Upper lobe of left lung (tissue), 6 donors: ENCODE measurements at regions not wholly inside any gene's neighbourhood (a gene's known extent, or its start where the extent isn't known, plus 50 kb on each side); places are given as distances from the start of the nearest gene placed in this dataset.
A peak's percentile ranks its signal among the peaks of the same experiment; 100 is the strongest.

Source experiments
- ATAC-seq, 2 donors: fragments of 200-7000 bp; cut with Tn5 transposase; one replicate each; pipeline ENCODE4 v1.9.1; 2022; ENCODE audit warnings: mild to moderate bottlenecking in 2 of 2, moderate library complexity in 2 of 2; ENCODE audit not compliant: low FRiP score in 2 of 2
- DNase-seq, 2 donors: peaks; one replicate each; pipeline ENCODE4 v3.0.0-alpha.2; 2019 to 2020
- H3K27ac ChIP-seq, 4 donors: fragments of 200-600 bp; sonication (generic); one replicate each; pipeline ENCODE4 v1.5.1; 2016 to 2019
- H3K27me3 ChIP-seq, 4 donors: fragments of 200-600 bp; sonication (generic); one replicate each; pipeline ENCODE4 v1.5.1; 2017 to 2019
- H3K36me3 ChIP-seq, 4 donors: fragments of 200-600 bp; sonication (generic); one replicate each; pipeline ENCODE4 v1.5.1; 2016 to 2019
- H3K4me1 ChIP-seq, 4 donors: fragments of 200-600 bp; sonication (generic); one replicate each; pipeline ENCODE4 v1.5.1; 2018 to 2019
- H3K4me3 ChIP-seq, 4 donors: fragments of 200-600 bp; sonication (generic); one replicate each; pipeline ENCODE4 v1.5.1; 2017 to 2019; ENCODE audit warnings: mild to moderate bottlenecking in 2 of 4, moderate library complexity in 1 of 4
- H3K9me3 ChIP-seq, 4 donors: fragments of 200-600 bp; sonication (generic); one replicate each; pipeline ENCODE4 v1.5.1; 2018 to 2019
- CTCF ChIP-seq, 6 experiments: fragments of 450-650 bp in 4 of 6; fragments of 200-600 bp in 2 of 6; sonication (generic) in 2 of 6; IDR thresholded peaks; one replicate each; pipeline ENCODE4 v1.5.1; 2016 to 2019; ENCODE audit warnings: antibody characterized with exemption in 6 of 6
- EP300 ChIP-seq, 4 donors: sonication (generic); formaldehyde crosslinking; IDR thresholded peaks; one replicate each; pipeline ENCODE4 v1.5.1; 2017; ENCODE audit warnings: antibody characterized with exemption in 4 of 4, control low read depth in 2 of 4
- POLR2A ChIP-seq, 4 donors: fragments of 450-650 bp; IDR thresholded peaks; one replicate each; pipeline ENCODE4 v1.5.1; 2016 to 2017; ENCODE audit warnings: antibody characterized with exemption in 4 of 4, mild to moderate bottlenecking in 2 of 4
- POLR2AphosphoS5 ChIP-seq, 2 donors: sonication (generic); formaldehyde crosslinking; IDR thresholded peaks; one replicate each; pipeline ENCODE4 v1.5.1; 2017; ENCODE audit warnings: antibody characterized with exemption in 2 of 2
- WGBS, 2 donors: methylation state at CpG; one replicate each; pipeline ENCODE4 v1.1.5; 2017 to 2018; 5-methylcytosine and 5-hydroxymethylcytosine counted together
- donor health status: DM: no; HTN: no; CAD: no; lungs with moderate emphysema.
- donor health status: DM: no; HTN: yes; CAD: no; lungs with severe emphysema.

GRCh38 chr1:232431326-232431725, 198.6 kb downstream of the SIPA1L2 start:
- Histone ChIP-seq H3K27me3 (no peaks in the 10 kb centered on the region), H3K36me3 (peaks cover 0 to 38% (median 2%) of the 10 kb centered on the region in 4 donors), H3K9me3 (no peaks in the 10 kb centered on the region), H3K4me3 (no peak overlapping the region), H3K27ac (no peak overlapping the region), H3K4me1 (peaks cover 5 to 9% (median 7%) of the 10 kb centered on the region in 4 donors)
- ATAC-seq = no peak
- DNase-seq = no peak
- 88 to 92% methylated on average over 6 of the region's 6 CpGs for WGBS, 2 donors
- TF ChIP-seq POLR2A (IDR thresholded peaks at IDR 0.05) (no peak), CTCF (IDR thresholded peaks at IDR 0.05) (no peak), EP300 (IDR thresholded peaks at IDR 0.05) (no peak), POLR2AphosphoS5 (IDR thresholded peaks at IDR 0.05) (no peak)

GRCh38 chr1:232430467-232430866, 199.5 kb downstream of the SIPA1L2 start:
- peaks cover 0 to 42% (median 3%) of the 10 kb centered on the region in 4 donors for H3K36me3 ChIP-seq
- no peak overlapping the region for H3K27ac ChIP-seq
- DNase-seq = no peak
- no peak for TF ChIP-seq CTCF (IDR thresholded peaks at IDR 0.05)
- no peak for TF ChIP-seq POLR2AphosphoS5 (IDR thresholded peaks at IDR 0.05)
- no peak for TF ChIP-seq EP300 (IDR thresholded peaks at IDR 0.05)
- no peak for TF ChIP-seq POLR2A (IDR thresholded peaks at IDR 0.05)
- H3K4me3 ChIP-seq = no peak overlapping the region
- H3K27me3 ChIP-seq = no peaks in the 10 kb centered on the region
- H3K4me1 ChIP-seq = peaks cover 0 to 4% (median under 1%) of the 10 kb centered on the region in 4 donors
- no peak for ATAC-seq
- WGBS, 2 donors = 88 to 96% methylated on average over 1 to 6 of the region's 6 CpGs
- H3K9me3 ChIP-seq = no peaks in the 10 kb centered on the region

GRCh38 chr1:232428786-232429530, 201.0 kb downstream of the SIPA1L2 start:
- no peak for ATAC-seq
- Histone ChIP-seq H3K36me3 (peaks cover 0 to 48% (median 7%) of the 10 kb centered on the region in 4 donors), H3K27me3 (no peaks in the 10 kb centered on the region), H3K4me1 (peaks cover 0 to 4% (median 0%) of the 10 kb centered on the region in 4 donors), H3K27ac (no peak overlapping the region), H3K4me3 (no peak overlapping the region), H3K9me3 (no peaks in the 10 kb centered on the region)
- 77 to 83% methylated on average over 13 of the region's 13 CpGs for WGBS, 2 donors
- no peak for TF ChIP-seq EP300 (IDR thresholded peaks at IDR 0.05)
- no peak for TF ChIP-seq POLR2A (IDR thresholded peaks at IDR 0.05)
- no peak for TF ChIP-seq POLR2AphosphoS5 (IDR thresholded peaks at IDR 0.05)
- no peak for TF ChIP-seq CTCF (IDR thresholded peaks at IDR 0.05)
- DNase-seq = no peak

- Histone ChIP-seq H3K36me3 (peaks cover 0 to 56% (median 7%) of the 10 kb centered on the region in 4 donors), H3K27me3 (no peaks in the 10 kb centered on the region), H3K27ac (no peak overlapping the region), H3K9me3 (no peaks in the 10 kb centered on the region), H3K4me1 (peaks cover 0 to 4% (median 0%) of the 10 kb centered on the region in 4 donors), H3K4me3 (no peak overlapping the region)
- WGBS, 2 donors = 58 to 79% methylated on average over 3 of the region's 3 CpGs
- TF ChIP-seq CTCF (IDR thresholded peaks at IDR 0.05) (no peak), POLR2A (IDR thresholded peaks at IDR 0.05) (no peak), POLR2AphosphoS5 (IDR thresholded peaks at IDR 0.05) (no peak), EP300 (IDR thresholded peaks at IDR 0.05) (no peak)
- DNase-seq (no peak), ATAC-seq (peak in 1 of 2 donors; percentile 21)
Observed at GRCh38 chr1:232428036-232428645, 201.8 kb downstream of the SIPA1L2 start.
